Cardiac septum (tissue), 1 donor: ENCODE measurements at regions not wholly inside any gene's neighbourhood (a gene's known extent, or its start where the extent isn't known, plus 50 kb on each side); places are given as distances from the start of the nearest gene placed in this dataset.
"Not testable (repeated sequence)": the region's sequence is repeated elsewhere in the genome, so short reads cannot be mapped to it uniquely, and the experiment has no call there.

Source experiments
- DNase-seq: peaks from one replicate; pipeline ENCODE4 v3.0.0-alpha.2; 2020; ENCODE audit warnings: low spot score
- intact Hi-C: fragments of 100-400 bp; cut with DNase I; formaldehyde crosslinking; loops from one replicate; pipeline ENCODE4 v1.14.0; 2022
- donor health status: DM: no; HTN: no; CAD: no.

DNA sequence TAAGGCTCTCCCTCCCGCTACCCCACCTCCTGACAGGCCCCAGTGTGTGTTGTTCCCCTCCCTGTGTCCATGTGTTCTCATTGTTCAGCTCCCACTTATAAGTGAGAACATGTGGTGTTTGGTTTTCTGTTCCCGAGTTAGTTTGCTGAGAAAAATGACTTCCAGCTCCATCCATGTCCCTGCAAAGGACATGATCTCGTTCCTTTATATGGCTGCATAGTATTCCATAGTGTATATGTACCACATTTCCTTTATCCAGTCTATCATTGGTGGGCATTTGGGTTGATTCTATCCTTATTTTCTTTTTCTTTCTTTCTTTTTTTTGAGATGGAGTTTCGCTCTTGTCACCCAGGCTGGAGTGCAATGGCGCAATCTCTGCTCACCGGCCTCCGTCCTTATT is 57.8 kb upstream of the RASSF3 start:
- intact Hi-C loops = loop anchor here (5.0 kb wide), 1 partner anchor 60 kb away; the partner anchor contains the start of gene RASSF3
- DNase-seq = not testable (repeated sequence)

- intact Hi-C loops = loop anchor here (5.0 kb wide), 1 partner anchor 59 kb away; the partner anchor contains the start of gene RASSF3
Measured at GRCh38 chr12:64553689-64554088, 56.6 kb upstream of the RASSF3 start.

GRCh38 chr12:64556231-64556630 is 54.1 kb upstream of the RASSF3 start:
- intact Hi-C loops = no loop called here
- no peak for DNase-seq

More at GRCh38 chr12:64553689-64554088, 56.6 kb upstream of the RASSF3 start:
- not testable (repeated sequence) for DNase-seq

DNA sequence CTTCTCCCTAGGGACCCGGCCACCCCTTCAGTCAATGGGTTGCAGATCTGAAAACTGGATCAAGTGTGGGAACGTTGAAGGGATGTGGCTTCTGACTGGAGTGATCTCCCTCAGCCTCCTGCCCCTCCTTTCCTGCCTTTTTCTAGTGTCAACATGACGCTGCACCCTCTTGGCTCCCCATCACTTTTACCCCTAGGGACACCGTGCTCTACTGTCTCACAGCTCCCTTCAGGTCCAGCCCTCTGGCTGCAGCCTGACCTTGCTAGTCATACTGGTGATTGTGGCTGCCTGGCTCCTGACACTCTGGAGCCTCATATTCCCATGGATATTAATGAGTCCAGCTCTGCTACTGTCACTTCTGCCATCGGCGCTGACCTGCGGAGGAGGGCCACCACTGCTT is 51.5 kb upstream of the RASSF3 start:
- no peak for DNase-seq
- intact Hi-C loops = no loop called here

GRCh38 chr12:64560396-64561301 is 49.6 kb upstream of the RASSF3 start:
- intact Hi-C loops = no loop called here
- DNase-seq = no peak
